Erythroblast (primary cell): ENCODE measurements at regions not wholly inside any gene's neighbourhood (a gene's known extent, or its start where the extent isn't known, plus 50 kb on each side); places are given as distances from the start of the nearest gene placed in this dataset.

Experiments used
- GATA1 ChIP-seq: IDR thresholded peaks from 2 replicates; pipeline ENCODE4 v1.6.1; 2011; ENCODE audit warnings: low read depth, mild to moderate bottlenecking, control low read depth, low read length, moderate library complexity
- POLR2A ChIP-seq: IDR thresholded peaks from 2 replicates; pipeline ENCODE4 v1.6.1; 2011; ENCODE audit warnings: mild to moderate bottlenecking, low read length

GRCh38 chr10:117817116-117817515, 229.6 kb downstream of the RAB11FIP2 start:
- TF ChIP-seq POLR2A (no peak), GATA1 (no peak)
